GM18517 (cell line): ENCODE measurements at regions not wholly inside any gene's neighbourhood (a gene's known extent, or its start where the extent isn't known, plus 50 kb on each side); places are given as distances from the start of the nearest gene placed in this dataset.
"Not testable (repeated sequence)": the region's sequence is repeated elsewhere in the genome, so short reads cannot be mapped to it uniquely, and the experiment has no call there.

Experiments used
- ATAC-seq: cut with Tn5 transposase; IDR thresholded peaks from one replicate; pipeline ENCODE4 v1.9.1; 2021; ENCODE audit warnings: mild to moderate bottlenecking, moderate library complexity; ENCODE audit not compliant: unreplicated experiment

- no peak for ATAC-seq
These were observed 308.3 kb downstream of the MYCN start for GRCh38 chr2:16248571-16249105.

GRCh38 chr2:16247326-16248122 is 307.2 kb downstream of the MYCN start:
- ATAC-seq: no peak

GRCh38 chr2:16246911-16247310 is 306.6 kb downstream of the MYCN start:
- no peak for ATAC-seq

- ATAC-seq: no peak
These were observed 306.0 kb downstream of the MYCN start for GRCh38 chr2:16246281-16246850.

GRCh38 chr2:16245481-16246054 is 305.2 kb downstream of the MYCN start:
- no peak for ATAC-seq

GRCh38 chr2:16244966-16245320 is 304.6 kb downstream of the MYCN start:
- no peak for ATAC-seq

- ATAC-seq: no peak
These were observed 304.0 kb downstream of the MYCN start for GRCh38 chr2:16244153-16244965.

GRCh38 chr2:16243411-16243996 is 303.2 kb downstream of the MYCN start:
- no peak for ATAC-seq

GRCh38 chr2:16242906-16243305 is 302.6 kb downstream of the MYCN start:
- no peak for ATAC-seq

GRCh38 chr2:16241166-16242160 is 301.1 kb downstream of the MYCN start:
- ATAC-seq: no peak

- no peak for ATAC-seq
These were observed 300.1 kb downstream of the MYCN start for GRCh38 chr2:16240402-16240801.

GRCh38 chr2:16239296-16239850 is 299.0 kb downstream of the MYCN start:
- no peak for ATAC-seq

GRCh38 chr2:16238786-16239185 is 298.4 kb downstream of the MYCN start:
- no peak for ATAC-seq

GRCh38 chr2:16238001-16238761 is 297.8 kb downstream of the MYCN start:
- no peak for ATAC-seq

GRCh38 chr2:16235747-16236146 is 295.4 kb downstream of the MYCN start:
- no peak for ATAC-seq

- not testable (repeated sequence) for ATAC-seq
These were observed 294.9 kb downstream of the MYCN start for GRCh38 chr2:16235291-16235690.

- no peak for ATAC-seq
These were observed 288.6 kb downstream of the MYCN start for GRCh38 chr2:16228951-16229350.

- ATAC-seq: no peak
These were observed 288.1 kb downstream of the MYCN start for GRCh38 chr2:16228471-16228870.
